ENCODE measurements at regions not wholly inside any gene's neighbourhood (a gene's known extent, or its start where the extent isn't known, plus 50 kb on each side); places are given as distances from the start of the nearest gene placed in this dataset.

DNA sequence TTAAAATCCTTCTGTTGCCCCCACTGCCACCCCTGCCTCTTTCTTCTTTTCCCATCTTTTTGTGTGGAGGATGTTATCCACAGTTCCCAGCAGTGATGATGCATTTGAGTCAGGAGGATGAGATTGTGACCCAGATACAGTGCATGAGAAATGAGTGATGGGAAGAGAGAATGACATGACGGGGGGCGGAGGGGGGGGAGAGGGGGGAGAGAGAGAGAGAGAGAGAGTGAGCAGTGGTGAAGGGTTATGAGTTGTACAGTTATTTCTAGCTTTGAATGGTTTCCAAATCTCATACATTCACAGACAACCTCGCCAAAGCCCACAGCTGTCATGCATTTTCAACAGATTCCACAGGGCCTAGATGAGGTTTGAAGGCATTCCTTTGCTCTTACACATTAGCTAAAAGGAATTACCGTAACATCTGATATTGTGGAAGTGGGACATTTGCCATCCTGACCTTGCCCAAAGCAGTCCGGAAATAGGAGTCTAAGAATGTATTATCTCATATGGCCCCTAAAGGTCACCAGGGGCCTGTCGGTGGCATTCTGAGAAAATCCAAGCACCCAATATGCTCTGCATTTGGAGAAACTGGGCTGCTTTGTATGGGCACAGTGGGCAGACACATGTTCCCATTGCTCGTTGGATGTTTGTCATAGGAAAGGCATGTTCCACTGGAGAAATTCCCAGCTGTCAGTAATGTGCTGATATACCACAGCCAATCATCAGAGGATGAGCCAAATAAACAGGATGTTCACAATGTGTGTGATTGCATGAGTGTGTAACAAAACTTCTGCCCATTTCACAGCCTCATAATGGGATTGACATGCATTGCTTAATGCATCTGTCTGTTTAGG lies 435.8 kb downstream of the SPRY1 start:
- TF ChIP-seq, protein P1, sequence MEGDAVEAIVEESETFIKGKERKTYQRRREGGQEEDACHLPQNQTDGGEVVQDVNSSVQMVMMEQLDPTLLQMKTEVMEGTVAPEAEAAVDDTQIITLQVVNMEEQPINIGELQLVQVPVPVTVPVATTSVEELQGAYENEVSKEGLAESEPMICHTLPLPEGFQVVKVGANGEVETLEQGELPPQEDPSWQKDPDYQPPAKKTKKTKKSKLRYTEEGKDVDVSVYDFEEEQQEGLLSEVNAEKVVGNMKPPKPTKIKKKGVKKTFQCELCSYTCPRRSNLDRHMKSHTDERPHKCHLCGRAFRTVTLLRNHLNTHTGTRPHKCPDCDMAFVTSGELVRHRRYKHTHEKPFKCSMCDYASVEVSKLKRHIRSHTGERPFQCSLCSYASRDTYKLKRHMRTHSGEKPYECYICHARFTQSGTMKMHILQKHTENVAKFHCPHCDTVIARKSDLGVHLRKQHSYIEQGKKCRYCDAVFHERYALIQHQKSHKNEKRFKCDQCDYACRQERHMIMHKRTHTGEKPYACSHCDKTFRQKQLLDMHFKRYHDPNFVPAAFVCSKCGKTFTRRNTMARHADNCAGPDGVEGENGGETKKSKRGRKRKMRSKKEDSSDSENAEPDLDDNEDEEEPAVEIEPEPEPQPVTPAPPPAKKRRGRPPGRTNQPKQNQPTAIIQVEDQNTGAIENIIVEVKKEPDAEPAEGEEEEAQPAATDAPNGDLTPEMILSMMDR (conservative IDR thresholded peaks at IDR 0.05; ENCODE audit: low read depth, low read length), result no peak
- no peak overlapping the region for H3K4me3 ChIP-seq (ENCODE audit: low read depth, low read length)

DNA sequence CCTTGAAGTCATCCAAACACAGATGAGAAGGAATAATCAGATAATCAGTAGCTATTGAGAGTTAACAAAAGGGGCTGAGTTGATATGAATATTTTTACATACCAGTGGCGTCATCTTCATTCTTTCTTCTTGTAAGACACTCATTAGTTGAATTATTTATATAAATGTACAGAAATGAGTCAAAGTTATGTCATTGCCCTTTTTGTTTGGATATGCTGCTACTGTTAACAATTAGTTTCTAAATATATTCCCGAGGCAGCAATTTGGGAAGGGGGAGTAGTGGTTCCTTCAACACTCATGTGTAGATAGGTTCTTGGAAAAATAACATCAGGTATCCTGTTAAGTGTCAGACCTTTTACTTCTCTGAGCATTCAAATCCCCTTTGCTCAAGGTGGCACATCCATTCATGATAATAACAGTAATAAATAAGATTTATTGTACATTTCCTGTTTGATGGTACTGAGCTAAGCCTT lies 436.6 kb downstream of the SPRY1 start:
- TF ChIP-seq, protein P1 (conservative IDR thresholded peaks at IDR 0.05; ENCODE audit: low read depth, low read length), result no peak
- no peak for DNase-seq (ENCODE audit: low read depth)
- no peak overlapping the region for H3K4me3 ChIP-seq (ENCODE audit: low read depth, low read length)

More for the DNA sequence above, 435.8 kb downstream of the SPRY1 start:
- DNase-seq (ENCODE audit: low read depth), result peak; percentile 95

DNA sequence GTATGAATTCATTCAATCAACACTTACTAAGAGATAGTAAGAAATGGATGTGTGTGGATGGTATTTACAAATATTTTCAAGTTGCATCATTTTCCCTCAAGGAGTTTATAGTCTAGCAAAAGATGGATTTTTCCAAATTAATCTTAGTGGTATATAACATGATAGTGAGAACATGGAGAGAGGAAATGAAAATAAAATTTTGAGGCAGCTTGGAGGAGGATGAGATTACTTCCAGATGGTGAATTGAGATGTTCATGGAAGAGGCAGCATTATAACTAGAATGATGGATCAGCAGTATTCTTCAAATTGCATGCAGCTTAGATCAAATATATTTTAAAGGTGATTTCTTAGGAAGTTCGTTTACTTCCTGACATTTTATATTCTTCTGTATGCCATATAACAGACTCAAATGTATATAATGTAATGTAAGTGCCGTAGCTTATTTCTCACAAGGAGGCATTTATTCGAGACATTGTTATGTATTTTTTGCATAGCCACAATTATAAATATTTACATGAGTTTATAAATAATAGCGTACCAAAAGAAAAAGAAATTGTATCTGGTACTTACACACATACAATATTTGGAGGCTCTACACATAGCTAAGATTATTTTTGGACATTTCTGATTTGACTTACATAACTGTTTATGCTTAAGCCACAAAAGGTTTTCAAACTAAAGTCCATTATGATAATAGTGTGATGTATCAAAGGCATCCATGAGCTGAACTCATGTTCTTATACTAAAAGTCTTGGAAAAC lies 439.4 kb downstream of the SPRY1 start:
- no peak overlapping the region for H3K4me3 ChIP-seq (ENCODE audit: low read depth, low read length)
- TF ChIP-seq, protein P1 (conservative IDR thresholded peaks at IDR 0.05; ENCODE audit: low read depth, low read length), result no peak
- no peak for DNase-seq (ENCODE audit: low read depth)

DNA sequence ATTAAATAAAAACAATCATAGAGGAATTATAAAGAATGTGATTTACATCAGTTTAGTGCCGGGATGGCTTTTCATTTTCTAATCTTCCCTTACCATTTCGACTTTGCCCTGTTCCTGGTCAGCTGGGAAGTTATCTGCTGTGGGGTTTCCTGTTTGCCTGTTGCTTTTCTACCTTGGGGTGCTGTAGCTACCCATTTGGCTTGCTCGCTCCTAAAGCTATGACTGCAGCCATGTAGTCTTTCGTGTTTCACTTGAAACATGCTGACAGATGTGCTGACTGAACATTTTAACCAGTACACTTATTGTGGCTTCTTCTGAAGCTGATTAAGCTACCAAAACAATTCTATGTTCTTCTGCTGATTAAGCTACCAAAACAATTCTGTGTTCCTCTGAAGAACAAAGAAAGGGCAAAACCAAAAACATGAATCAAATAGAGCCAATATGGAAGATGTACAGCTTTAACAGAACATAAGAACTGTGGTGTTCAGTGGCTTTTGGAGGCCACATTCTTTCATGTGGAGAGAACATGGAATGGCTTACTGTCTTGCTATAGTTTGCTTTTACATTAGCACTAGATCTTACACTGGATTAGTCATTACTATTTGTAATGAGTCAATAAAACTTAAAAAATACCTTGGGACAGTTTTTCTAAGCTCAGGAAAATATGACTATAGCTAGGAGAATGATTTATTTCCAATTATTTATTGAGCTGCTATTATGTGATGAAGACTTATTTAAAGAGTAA lies 440.4 kb downstream of the SPRY1 start:
- DNase-seq (ENCODE audit: low read depth), result no peak
- TF ChIP-seq, protein P1 (conservative IDR thresholded peaks at IDR 0.05; ENCODE audit: low read depth, low read length), result no peak
- H3K4me3 ChIP-seq (ENCODE audit: low read depth, low read length), result no peak overlapping the region

DNA sequence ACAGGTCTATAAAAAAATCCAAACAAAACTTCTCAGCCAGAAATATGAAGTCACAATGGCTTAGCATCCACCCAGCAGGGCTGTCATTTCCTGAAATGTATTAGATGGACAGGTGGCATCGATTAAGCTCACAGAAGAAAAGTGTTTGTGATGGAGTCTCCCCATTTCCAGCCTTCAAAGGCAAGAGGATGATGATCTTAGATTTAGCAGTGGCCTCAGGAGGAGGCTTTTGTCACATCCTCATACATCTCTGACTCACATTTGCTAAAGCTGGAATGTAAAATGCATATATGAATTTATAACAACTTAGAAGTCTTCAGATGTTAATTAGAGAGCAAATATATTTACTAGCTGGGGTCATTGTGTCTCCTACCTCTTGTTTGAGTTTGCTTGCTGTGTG lies 441.9 kb downstream of the SPRY1 start:
- TF ChIP-seq, protein P1 (conservative IDR thresholded peaks at IDR 0.05; ENCODE audit: low read depth, low read length), result no peak
- no peak for DNase-seq (ENCODE audit: low read depth)

DNA sequence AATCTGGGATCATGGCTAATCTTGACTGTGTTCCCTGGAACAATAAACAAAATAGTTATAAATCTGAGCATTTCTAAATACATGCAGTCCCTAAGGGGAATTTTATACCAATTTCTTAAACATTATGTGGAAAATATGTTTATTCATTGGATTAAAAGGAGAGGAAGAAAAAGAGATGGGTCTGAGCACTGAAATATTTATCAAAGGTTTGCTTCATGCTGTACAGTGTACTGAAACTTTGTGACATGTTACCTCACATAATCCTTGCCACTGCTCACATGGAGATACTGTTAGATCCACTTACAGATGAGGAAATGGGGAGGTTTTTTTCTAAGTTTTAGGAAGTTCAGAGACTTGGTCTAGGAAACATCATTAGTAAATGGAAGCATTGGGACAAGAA lies 443.6 kb downstream of the SPRY1 start:
- no peak for DNase-seq (ENCODE audit: low read depth)
- H3K4me3 ChIP-seq (ENCODE audit: low read depth, low read length), result no peak overlapping the region
- TF ChIP-seq, protein P1 (conservative IDR thresholded peaks at IDR 0.05; ENCODE audit: low read depth, low read length), result no peak

More for the DNA sequence above, 441.9 kb downstream of the SPRY1 start:
- H3K4me3 ChIP-seq (ENCODE audit: low read depth, low read length), result no peak overlapping the region

All from epithelial cell of proximal tubule (primary cell).